ENCODE measurements at regions not wholly inside any gene's neighbourhood (a gene's known extent, or its start where the extent isn't known, plus 50 kb on each side); places are given as distances from the start of the nearest gene placed in this dataset.

DNA sequence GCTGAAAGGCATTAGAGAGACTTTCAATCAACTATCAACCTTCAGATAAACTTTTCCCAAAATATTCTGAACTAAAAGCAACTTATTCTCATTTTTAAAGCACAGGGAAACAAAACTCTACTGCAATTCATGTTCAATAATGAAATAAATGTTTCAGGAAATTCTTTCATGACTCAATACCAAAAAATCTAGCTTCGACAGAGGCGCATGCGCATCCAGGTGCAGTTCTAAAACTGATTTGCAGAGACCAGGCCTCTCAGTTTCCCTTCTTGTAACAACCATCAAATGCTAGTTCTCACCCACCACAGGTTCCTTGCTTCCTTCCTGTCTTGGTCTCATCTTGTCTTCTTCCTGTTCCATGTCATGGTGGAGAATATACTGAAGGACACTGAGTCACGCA lies 55.3 kb upstream of the NRBF2 start:
- H3K27ac Mint-ChIP-seq, result no peak overlapping the region
- no peak for DNase-seq
- H3K27me3 Mint-ChIP-seq (ENCODE audit: low read depth), result no peaks in the 10 kb centered on the region
- no peak overlapping the region for H3K4me3 Mint-ChIP-seq
- CTCF ChIA-PET, result no interaction called here
- H3K9me3 Mint-ChIP-seq, result no peaks in the 10 kb centered on the region
- intact Hi-C loops (cut with micrococcal nuclease), result no loop called here
- H3K36me3 Mint-ChIP-seq (ENCODE audit: low read depth), result no peaks in the 10 kb centered on the region
- peaks cover 7% of the 10 kb centered on the region for H3K4me1 Mint-ChIP-seq (ENCODE audit: low read depth)

DNA sequence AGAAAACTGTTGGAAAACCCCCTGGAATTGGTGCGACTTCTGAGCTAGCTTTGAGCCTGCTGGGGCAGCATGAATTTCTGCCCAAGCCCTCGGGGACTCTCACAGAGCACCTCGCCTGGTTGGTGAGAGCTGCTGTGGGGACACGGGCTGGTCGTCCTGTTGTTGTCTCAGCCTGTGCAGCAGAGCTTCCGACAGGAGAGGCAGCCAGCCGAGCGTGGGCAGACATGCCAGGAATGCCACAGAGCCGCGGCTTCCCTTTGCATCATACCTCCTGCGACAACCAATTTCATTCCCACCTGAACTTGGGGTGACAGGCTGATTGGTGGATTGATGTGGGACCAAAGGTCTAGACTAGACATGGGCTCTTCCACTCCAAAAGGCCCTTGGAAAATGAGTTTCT lies 60.2 kb upstream of the NRBF2 start:
- DNase-seq, result no peak
- intact Hi-C loops (cut with micrococcal nuclease), result no loop called here
- CTCF ChIA-PET, result interaction anchor here (0.5 to 1.5 kb wide), 2 partner anchors 11 to 58 kb away, joined by 3 to 4 read pairs; no protein-coding TSS in a partner anchor
- Mint-ChIP-seq H3K36me3 (ENCODE audit: low read depth) (no peaks in the 10 kb centered on the region), H3K27me3 (ENCODE audit: low read depth) (peaks cover 15% of the 10 kb centered on the region), H3K4me1 (ENCODE audit: low read depth) (peaks cover 11% of the 10 kb centered on the region), H3K9me3 (no peaks in the 10 kb centered on the region), H3K27ac (no peak overlapping the region), H3K4me3 (no peak overlapping the region)

DNA sequence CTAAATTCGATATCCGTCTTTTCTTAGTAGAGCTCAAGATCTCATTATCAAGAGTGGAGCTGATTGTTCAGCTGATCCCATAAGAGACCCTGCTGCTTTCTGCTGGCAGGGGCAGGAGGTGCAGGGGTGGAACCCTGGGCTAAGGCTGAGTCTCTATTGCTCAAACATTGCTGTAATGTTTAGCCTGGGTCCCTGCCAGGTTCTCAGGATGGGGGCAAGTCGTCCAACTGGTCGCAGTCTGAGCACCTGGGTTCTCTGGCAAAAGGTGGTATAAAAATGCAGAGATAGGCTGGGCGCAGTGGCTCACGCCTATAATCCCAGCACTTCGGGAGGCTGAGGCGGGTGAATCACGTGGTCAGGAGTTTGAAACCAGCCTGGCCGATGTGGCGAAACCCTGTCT lies 62.0 kb upstream of the NRBF2 start:
- peaks cover 6% of the 10 kb centered on the region for H3K4me1 Mint-ChIP-seq (ENCODE audit: low read depth)
- no peaks in the 10 kb centered on the region for H3K9me3 Mint-ChIP-seq
- CTCF ChIA-PET, result interaction anchor here (0.6 kb wide), 1 partner anchor 36 kb away, joined by 3 read pairs; no protein-coding TSS in a partner anchor
- H3K4me3 Mint-ChIP-seq, result no peak overlapping the region
- intact Hi-C loops (cut with micrococcal nuclease), result no loop called here
- no peak overlapping the region for H3K27ac Mint-ChIP-seq
- H3K36me3 Mint-ChIP-seq (ENCODE audit: low read depth), result no peaks in the 10 kb centered on the region
- peaks cover 25% of the 10 kb centered on the region for H3K27me3 Mint-ChIP-seq (ENCODE audit: low read depth)
- DNase-seq, result no peak

DNA sequence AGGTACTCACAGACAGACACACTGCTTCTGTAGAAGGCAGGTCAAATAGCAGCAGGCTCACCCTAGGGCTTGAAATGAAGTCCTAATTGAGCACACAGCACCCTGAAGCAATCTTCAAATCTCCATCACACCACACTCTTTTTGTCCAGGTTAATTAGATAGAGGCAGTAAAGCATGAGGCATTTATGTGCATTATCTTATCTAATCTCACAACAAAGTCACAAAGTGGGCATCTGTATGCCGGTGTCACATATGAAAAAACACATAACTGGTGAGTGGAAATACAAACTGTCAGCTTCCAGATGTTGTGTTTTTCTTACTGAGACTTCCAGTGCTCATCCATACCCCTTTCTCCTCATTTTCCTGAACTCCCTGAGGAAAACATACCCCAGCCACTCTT lies 63.8 kb upstream of the NRBF2 start:
- no peaks in the 10 kb centered on the region for H3K36me3 Mint-ChIP-seq (ENCODE audit: low read depth)
- intact Hi-C loops (cut with micrococcal nuclease), result no loop called here
- peaks cover 10% of the 10 kb centered on the region for H3K4me1 Mint-ChIP-seq (ENCODE audit: low read depth)
- peaks cover 37% of the 10 kb centered on the region for H3K27me3 Mint-ChIP-seq (ENCODE audit: low read depth)
- H3K9me3 Mint-ChIP-seq, result no peaks in the 10 kb centered on the region
- CTCF ChIA-PET, result no interaction called here
- no peak overlapping the region for H3K27ac Mint-ChIP-seq
- H3K4me3 Mint-ChIP-seq, result no peak overlapping the region
- no peak for DNase-seq

DNA sequence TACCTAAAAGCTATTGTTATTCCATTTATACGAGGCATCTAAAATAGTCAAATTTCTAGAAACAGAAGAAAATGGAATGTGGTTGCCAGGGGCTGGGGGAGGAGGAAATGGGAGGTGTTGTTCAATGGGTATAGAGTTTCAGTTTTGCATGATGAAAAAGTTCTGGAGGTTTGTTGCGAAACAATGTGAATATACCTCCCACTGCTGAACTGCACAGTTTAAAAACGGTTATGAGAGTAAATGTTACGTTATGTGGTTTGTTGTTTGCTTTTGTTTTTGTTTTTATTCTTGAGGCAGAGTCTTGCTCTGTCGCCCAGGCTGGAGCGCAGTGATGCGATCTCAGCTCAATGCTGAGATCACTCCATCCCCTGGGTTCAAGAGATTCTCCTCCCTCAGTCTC lies 64.9 kb upstream of the NRBF2 start:
- no peaks in the 10 kb centered on the region for H3K36me3 Mint-ChIP-seq (ENCODE audit: low read depth)
- CTCF ChIA-PET, result no interaction called here
- H3K27me3 Mint-ChIP-seq (ENCODE audit: low read depth), result peaks cover 43% of the 10 kb centered on the region
- intact Hi-C loops (cut with micrococcal nuclease), result no loop called here
- H3K9me3 Mint-ChIP-seq, result no peaks in the 10 kb centered on the region
- H3K4me1 Mint-ChIP-seq (ENCODE audit: low read depth), result peaks cover 10% of the 10 kb centered on the region
- H3K4me3 Mint-ChIP-seq, result no peak overlapping the region
- DNase-seq, result no peak
- no peak overlapping the region for H3K27ac Mint-ChIP-seq

DNA sequence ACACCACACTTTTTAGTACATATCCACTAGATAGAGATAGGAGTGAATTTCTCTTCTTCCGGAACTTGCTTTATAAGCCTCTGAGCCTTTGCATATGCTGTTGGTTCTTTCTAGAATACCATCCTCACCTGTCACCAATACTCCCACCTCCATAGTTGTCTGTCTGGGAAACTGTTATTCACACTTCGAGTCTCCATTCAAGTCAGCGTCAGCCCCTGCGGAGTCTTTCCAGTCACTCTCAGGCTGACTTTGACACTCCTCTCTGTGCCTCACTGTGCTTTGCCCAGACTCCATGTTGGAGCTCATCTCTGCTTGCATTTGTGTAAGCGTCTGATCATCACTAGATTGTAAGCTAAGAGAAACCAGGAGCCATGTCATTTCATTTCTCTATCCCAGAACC lies 66.5 kb upstream of the NRBF2 start:
- CTCF ChIA-PET, result no interaction called here
- Mint-ChIP-seq H3K4me3 (no peak overlapping the region), H3K27me3 (ENCODE audit: low read depth) (peaks cover 42% of the 10 kb centered on the region), H3K9me3 (no peaks in the 10 kb centered on the region), H3K27ac (no peak overlapping the region), H3K4me1 (ENCODE audit: low read depth) (peaks cover 10% of the 10 kb centered on the region), H3K36me3 (ENCODE audit: low read depth) (no peaks in the 10 kb centered on the region)
- intact Hi-C loops (cut with micrococcal nuclease), result no loop called here
- no peak for DNase-seq

DNA sequence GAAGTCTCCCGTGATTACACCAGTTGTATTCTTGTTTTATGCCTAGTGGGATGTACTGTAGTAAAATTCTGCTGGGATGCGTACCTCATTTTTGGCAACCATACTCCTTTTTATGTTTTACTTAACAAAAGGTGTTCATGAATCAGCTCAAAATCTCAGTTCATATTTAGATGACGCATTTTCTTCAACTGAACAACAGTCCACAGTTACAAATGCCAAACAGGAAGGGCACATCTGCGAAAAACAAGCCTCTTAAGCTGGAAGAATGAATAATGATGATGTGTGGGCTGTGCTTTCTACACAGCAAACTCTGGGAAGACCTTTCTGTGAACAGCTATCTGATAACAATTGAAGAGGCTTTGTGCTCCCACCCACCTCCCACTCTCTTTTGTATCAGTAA lies 68.4 kb upstream of the NRBF2 start:
- CTCF ChIA-PET, result interaction anchor here (1.0 kb wide), 1 partner anchor 93 kb away, joined by 3 read pairs; no protein-coding TSS in a partner anchor
- Mint-ChIP-seq H3K27ac (no peak overlapping the region), H3K36me3 (ENCODE audit: low read depth) (no peaks in the 10 kb centered on the region), H3K4me3 (no peak overlapping the region), H3K9me3 (no peaks in the 10 kb centered on the region), H3K4me1 (ENCODE audit: low read depth) (peaks cover 10% of the 10 kb centered on the region), H3K27me3 (ENCODE audit: low read depth) (peaks cover 42% of the 10 kb centered on the region)
- intact Hi-C loops (cut with micrococcal nuclease), result no loop called here
- no peak for DNase-seq

DNA sequence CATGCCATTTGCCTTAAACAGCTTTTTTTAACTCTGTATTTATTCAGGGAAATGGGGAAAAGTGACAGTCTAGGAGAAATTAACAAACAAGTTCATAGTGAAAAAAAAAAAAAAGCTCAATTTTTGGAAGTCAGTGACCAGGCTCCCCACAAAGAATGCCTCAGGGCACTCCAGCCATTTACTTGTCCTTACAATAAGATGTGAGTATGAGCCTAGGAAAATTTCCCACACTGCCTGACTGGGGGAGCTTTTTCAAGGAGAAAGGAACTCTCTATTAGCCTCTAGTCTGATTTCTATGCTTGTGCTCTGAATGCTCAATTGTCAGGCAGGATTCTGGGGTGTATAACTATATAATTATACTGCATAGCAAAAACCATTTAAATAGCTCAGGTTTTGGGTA lies 74.9 kb upstream of the NRBF2 start:
- Mint-ChIP-seq H3K9me3 (no peaks in the 10 kb centered on the region), H3K4me1 (ENCODE audit: low read depth) (no peaks in the 10 kb centered on the region), H3K27me3 (ENCODE audit: low read depth) (peaks cover 7% of the 10 kb centered on the region), H3K36me3 (ENCODE audit: low read depth) (no peaks in the 10 kb centered on the region), H3K4me3 (no peak overlapping the region), H3K27ac (no peak overlapping the region)
- CTCF ChIA-PET, result interaction anchor here (0.6 kb wide), 1 partner anchor 695 kb away, joined by 3 read pairs; no protein-coding TSS in a partner anchor
- intact Hi-C loops (cut with micrococcal nuclease), result no loop called here
- no peak for DNase-seq

DNA sequence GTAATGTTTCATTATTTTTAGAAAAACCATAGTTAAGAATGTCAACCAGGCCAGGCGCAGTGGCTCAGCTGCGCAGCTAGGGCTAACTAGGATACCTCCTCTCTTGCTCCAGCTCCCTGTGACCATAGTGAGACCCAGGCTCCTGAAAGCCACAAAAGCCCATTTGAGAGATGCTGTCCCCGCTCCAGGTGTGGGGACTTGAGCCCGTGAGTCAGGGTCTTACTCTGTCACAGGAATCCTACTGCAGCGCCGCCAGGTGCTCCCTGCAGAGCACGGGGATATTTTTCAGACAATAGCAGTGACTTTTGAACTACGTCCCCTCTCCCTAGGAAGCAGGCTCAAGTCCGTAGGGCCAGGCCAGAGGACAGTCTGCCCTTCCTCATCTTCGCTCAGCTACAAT lies 75.6 kb upstream of the NRBF2 start:
- H3K9me3 Mint-ChIP-seq, result no peaks in the 10 kb centered on the region
- DNase-seq, result no peak
- no peak overlapping the region for H3K4me3 Mint-ChIP-seq
- CTCF ChIA-PET, result no interaction called here
- no peak overlapping the region for H3K27ac Mint-ChIP-seq
- no peaks in the 10 kb centered on the region for H3K4me1 Mint-ChIP-seq (ENCODE audit: low read depth)
- H3K27me3 Mint-ChIP-seq (ENCODE audit: low read depth), result peaks cover 6% of the 10 kb centered on the region
- intact Hi-C loops (cut with micrococcal nuclease), result no loop called here
- H3K36me3 Mint-ChIP-seq (ENCODE audit: low read depth), result no peaks in the 10 kb centered on the region

DNA sequence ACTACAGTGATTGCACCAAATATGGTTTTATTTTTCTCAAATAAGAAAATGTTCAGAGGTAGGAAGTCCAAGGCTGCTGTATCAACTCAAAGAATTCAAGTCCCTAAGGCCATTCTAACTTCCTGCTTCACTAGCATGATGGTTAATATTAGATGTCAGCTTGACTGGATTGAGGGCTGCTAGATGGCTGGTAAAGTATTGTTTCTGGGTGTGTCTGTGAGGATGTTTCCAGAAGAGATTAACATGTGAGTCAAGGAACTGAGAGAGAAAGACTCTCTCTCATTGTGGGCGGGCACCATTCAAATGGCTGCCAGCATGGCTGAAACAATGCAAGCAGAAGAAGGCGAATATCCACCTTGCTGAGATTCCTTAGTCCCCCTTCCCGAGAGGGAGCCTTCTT lies 77.4 kb upstream of the NRBF2 start:
- H3K4me1 Mint-ChIP-seq (ENCODE audit: low read depth), result no peaks in the 10 kb centered on the region
- intact Hi-C loops (cut with micrococcal nuclease), result no loop called here
- H3K27me3 Mint-ChIP-seq (ENCODE audit: low read depth), result peaks cover 6% of the 10 kb centered on the region
- no peak for DNase-seq
- no peak overlapping the region for H3K27ac Mint-ChIP-seq
- H3K36me3 Mint-ChIP-seq (ENCODE audit: low read depth), result no peaks in the 10 kb centered on the region
- no peaks in the 10 kb centered on the region for H3K9me3 Mint-ChIP-seq
- H3K4me3 Mint-ChIP-seq, result no peak overlapping the region
- CTCF ChIA-PET, result no interaction called here

DNA sequence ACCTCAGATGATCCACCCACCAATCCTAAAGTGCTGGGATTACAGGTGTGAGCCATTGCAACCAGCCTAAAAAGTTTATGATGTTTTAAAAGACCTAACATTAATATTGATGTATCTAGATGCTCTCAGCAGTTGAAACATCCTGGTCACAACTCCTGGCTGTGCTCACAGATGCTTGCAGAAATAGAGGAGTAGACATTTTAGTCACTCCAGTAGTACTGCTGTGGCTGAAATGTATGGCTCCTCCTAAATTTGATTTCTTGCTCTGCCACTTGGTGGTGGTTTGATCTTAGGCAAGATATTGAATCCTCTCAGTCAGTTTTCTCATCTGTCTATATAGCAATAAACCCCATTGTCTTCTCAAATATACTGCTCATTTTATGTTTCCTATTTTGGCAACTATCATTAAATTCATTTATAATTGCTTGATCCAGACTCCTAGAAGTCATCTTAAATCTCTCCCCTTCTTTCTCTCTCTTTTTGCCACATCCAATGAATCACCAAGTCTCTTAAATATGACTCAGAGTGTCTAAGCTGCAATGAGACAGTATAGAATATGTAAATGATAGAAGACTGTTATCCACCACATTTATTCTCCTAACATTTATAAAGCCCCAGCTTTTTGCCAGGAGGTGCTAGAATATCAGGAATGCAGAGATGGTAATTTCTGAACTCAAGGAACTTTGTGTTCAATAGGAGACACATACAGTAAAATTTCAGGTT lies 78.1 kb upstream of the NRBF2 start:
- H3K27ac Mint-ChIP-seq, result no peak overlapping the region
- CTCF ChIA-PET, result no interaction called here
- H3K36me3 Mint-ChIP-seq (ENCODE audit: low read depth), result no peaks in the 10 kb centered on the region
- no peaks in the 10 kb centered on the region for H3K9me3 Mint-ChIP-seq
- no peaks in the 10 kb centered on the region for H3K4me1 Mint-ChIP-seq (ENCODE audit: low read depth)
- peaks cover 11% of the 10 kb centered on the region for H3K27me3 Mint-ChIP-seq (ENCODE audit: low read depth)
- no peak for DNase-seq
- no peak overlapping the region for H3K4me3 Mint-ChIP-seq
- intact Hi-C loops (cut with micrococcal nuclease), result no loop called here

DNA sequence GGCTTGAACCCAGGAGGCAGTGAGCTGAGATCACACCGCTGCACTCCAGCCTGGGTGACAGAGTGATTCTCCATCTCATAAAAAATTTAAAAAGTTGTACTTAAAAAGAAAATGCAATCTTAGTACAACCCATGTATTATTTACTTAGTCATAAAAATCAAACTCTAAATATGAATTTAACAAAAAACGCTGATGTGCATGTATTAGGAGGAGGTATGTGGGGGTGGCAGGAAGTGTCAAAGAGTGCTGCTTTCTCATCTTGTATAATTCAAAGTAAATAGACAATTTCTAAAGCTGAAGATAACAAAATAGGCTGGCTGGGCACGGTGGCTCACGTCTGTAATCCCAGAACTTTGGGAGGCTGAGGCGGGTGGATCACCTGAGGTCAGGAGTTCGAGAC lies 81.0 kb upstream of the NRBF2 start:
- H3K4me3 Mint-ChIP-seq, result no peak overlapping the region
- H3K36me3 Mint-ChIP-seq (ENCODE audit: low read depth), result no peaks in the 10 kb centered on the region
- peaks cover 3% of the 10 kb centered on the region for H3K4me1 Mint-ChIP-seq (ENCODE audit: low read depth)
- CTCF ChIA-PET, result no interaction called here
- no peak overlapping the region for H3K27ac Mint-ChIP-seq
- no peak for DNase-seq
- no peaks in the 10 kb centered on the region for H3K9me3 Mint-ChIP-seq
- peaks cover 21% of the 10 kb centered on the region for H3K27me3 Mint-ChIP-seq (ENCODE audit: low read depth)
- intact Hi-C loops (cut with micrococcal nuclease), result no loop called here

DNA sequence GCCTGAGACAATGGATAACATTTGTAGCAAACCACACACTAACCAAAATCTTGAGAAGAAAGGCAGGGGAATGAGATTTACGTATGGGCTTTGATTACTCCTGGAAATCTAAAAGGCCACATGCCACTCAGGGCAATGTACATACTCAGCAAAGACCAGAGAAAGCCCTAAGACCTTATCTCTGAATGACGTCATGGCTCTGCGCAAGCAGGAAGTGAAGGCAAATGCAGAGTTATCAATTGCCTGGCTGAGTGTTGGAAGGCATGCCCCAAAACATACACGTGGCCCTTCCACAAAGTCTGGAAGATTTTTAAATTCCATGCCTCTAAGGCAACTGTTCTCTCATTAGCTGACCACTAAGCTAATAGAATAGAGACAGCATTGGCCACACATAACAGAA lies 90.9 kb upstream of the NRBF2 start:
- Mint-ChIP-seq H3K9me3 (peaks cover 13% of the 10 kb centered on the region), H3K4me3 (no peak overlapping the region), H3K4me1 (ENCODE audit: low read depth) (peaks cover 3% of the 10 kb centered on the region), H3K36me3 (ENCODE audit: low read depth) (no peaks in the 10 kb centered on the region), H3K27ac (no peak overlapping the region), H3K27me3 (ENCODE audit: low read depth) (peaks cover 22% of the 10 kb centered on the region)
- no peak for DNase-seq
- CTCF ChIA-PET, result no interaction called here
- intact Hi-C loops (cut with micrococcal nuclease), result no loop called here
